Inflammatory macrophage (primary cell): ENCODE measurements at regions not wholly inside any gene's neighbourhood (a gene's known extent, or its start where the extent isn't known, plus 50 kb on each side); places are given as distances from the start of the nearest gene placed in this dataset.
"Not testable (repeated sequence)": the region's sequence is repeated elsewhere in the genome, so short reads cannot be mapped to it uniquely, and the experiment has no call there.

Experiments used
- DNase-seq, 2 donors: peaks; one replicate each; pipeline ENCODE4 v3.0.0-alpha.2; 2020 to 2022

- no peak for DNase-seq
Measured at GRCh38 chr5:105872569-105873270, 1798.0 kb downstream of the EFNA5 start.

GRCh38 chr5:105868038-105868780 lies 1802.5 kb downstream of the EFNA5 start:
- no peak for DNase-seq

- no peak for DNase-seq
Measured at GRCh38 chr5:105865834-105866233, 1804.9 kb downstream of the EFNA5 start.

GRCh38 chr5:105859350-105859749 lies 1811.4 kb downstream of the EFNA5 start:
- DNase-seq = not testable (repeated sequence)

- DNase-seq = no peak
Measured at GRCh38 chr5:105849701-105850100, 1821.0 kb downstream of the EFNA5 start.

- no peak for DNase-seq
Measured at GRCh38 chr5:105840800-105841199, 1829.9 kb downstream of the EFNA5 start.

DNA sequence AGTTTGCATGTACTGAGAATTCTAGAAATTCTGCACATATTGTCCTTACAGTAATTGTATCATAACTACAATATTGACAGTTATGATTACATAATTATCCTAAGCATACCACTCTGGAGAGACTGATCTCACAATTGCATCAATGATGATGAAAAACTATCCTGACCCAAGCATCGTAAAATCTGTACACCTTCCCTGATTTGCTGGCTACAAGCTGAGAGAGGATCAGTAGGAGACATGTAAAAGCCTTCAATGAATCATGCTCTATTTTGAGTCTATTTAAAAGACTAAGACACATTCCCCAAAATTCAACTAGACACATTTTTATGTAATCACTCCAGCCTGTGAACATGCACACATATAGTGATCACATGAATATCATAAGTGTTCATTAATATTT lies 1833.8 kb downstream of the EFNA5 start:
- DNase-seq = no peak

DNA sequence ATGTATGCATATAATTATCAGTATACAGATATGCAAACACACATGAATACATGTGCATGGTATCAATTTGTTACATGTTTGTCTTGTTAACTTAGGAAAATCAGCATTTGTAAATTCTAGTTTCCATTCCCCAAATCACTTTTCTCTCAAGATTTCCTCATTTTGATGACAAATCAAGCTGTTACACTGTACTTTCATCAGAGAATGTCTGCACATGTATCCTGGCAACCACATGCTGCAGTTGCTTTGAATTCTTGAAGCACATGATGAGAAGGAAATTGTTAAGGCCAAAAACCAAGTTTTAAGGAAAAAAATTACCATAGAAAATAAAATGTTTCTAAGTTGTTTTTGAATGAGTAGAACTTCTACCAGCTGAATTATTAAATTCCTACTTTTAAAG lies 1834.5 kb downstream of the EFNA5 start:
- DNase-seq = no peak

GRCh38 chr5:105828821-105829220 lies 1841.9 kb downstream of the EFNA5 start:
- DNase-seq = no peak

GRCh38 chr5:105821800-105822199 lies 1848.9 kb downstream of the EFNA5 start:
- no peak for DNase-seq

- DNase-seq = no peak
Measured at GRCh38 chr5:105817914-105818313, 1852.8 kb downstream of the EFNA5 start.

- no peak for DNase-seq
Measured at GRCh38 chr5:105817416-105817815, 1853.3 kb downstream of the EFNA5 start.

GRCh38 chr5:105816961-105817360 lies 1853.8 kb downstream of the EFNA5 start:
- no peak for DNase-seq

DNA sequence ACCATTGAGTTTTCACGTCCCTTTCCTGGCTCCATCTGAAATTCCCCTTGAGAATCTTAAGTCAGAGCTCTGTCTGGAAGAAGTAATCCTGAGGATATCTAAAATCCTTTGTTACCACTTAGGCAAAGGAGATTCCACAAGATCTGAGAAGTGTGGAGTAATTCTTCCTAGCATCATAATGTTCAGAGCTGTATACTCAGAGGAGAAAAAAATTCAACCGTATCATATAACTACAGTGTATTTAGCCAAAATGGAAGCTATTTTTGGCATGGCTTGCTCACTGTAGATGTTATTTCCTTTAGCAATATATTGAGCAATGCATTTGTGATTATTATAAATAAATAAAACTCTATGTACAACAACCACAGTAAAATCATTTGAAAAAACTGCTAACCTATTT lies 1858.4 kb downstream of the EFNA5 start:
- no peak for DNase-seq

- DNase-seq = no peak
Measured at GRCh38 chr5:105807951-105808350, 1862.8 kb downstream of the EFNA5 start.

DNA sequence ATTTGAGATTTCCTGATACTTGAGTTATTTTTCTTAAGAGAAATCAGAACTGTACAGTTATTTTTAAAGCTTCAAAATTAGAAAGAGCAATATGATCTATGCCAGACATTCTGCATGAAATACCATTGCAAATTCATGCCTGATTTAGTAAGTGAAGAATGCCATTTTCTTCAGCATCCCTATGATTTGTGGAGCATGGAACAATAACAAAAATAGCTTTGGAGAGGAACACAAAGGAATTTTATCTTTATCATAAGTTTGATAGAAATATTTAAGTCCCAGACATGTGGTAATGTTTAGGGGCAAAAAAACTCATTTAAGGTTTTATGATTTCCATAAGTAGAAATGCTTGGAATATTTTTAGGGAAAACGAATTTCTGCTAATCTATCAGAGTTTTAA lies 1863.4 kb downstream of the EFNA5 start:
- no peak for DNase-seq

GRCh38 chr5:105806596-105806995 lies 1864.1 kb downstream of the EFNA5 start:
- no peak for DNase-seq

GRCh38 chr5:105803431-105803830 lies 1867.3 kb downstream of the EFNA5 start:
- DNase-seq = no peak

DNA sequence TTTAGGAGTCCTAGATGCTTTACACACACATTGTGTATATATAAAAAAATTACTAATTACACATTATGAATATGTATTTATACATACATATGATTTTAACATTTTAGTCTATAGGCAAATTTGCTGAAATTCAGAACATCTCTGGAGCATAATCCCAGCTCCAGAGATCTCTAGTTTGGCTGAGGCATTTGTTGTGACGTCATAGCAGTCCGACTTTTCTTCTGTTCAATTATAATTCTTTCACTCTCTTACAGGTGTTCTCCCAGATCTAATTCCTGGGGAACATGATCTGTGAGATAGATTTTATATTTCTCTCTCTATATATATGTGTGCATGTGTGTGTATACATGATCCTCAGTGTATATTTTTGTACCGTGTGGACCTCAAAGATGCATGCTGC lies 1876.2 kb downstream of the EFNA5 start:
- DNase-seq = no peak

DNA sequence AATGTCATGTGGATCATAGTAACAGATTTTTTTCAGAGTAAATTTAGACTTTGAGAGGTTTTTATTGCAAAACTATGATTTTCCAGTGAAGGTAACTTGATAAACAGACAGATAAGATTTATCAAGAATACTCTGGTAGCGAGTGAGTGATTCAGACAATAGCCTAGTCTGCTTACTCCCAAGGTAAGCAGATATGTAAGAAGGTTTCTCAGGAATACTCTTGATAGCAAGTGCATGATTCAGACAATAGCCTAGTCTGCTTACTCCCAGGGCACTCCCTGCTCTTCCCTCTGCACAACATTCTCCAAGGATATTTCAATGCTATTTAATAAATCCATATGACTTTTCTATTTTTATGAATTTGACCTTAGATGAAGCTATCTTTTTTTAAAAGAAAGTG lies 1881.5 kb downstream of the EFNA5 start:
- no peak for DNase-seq

DNA sequence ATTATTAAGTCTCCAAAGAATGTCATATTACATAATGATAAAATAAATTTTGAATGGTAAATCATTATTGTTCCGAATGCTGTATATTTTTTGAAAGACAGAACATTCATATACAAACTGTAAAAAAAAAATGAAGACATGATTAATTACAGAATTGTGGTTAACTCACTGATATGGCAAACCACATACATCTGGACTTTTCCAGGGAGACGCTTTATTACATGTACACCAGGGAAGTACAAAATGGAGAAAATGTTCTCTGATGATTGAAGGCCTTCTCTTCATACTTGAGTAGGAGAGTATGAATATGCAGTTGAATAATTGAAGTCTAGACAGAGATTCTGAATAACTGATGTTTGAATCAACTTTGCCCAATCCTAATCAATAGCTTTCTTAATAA lies 1886.9 kb downstream of the EFNA5 start:
- no peak for DNase-seq

GRCh38 chr5:105782501-105782900 lies 1888.2 kb downstream of the EFNA5 start:
- DNase-seq = no peak

DNA sequence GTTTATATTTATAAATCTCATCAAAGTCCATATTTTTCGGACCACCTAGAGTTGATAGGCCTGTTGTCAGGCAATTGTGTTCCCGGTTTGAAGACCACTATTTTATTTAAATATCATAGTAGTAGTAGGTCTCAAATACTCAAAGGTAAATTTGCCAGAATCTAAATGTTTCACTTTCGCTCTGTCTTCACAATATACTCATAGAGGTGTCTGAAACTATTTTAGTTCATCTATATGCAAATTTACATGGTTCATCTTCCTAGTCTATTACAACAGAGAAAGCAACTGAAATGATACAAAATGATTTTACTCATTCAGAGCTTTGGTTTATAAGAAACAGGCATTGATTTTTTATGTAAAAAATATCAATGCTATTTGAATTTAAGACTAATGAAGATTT lies 1897.5 kb downstream of the EFNA5 start:
- DNase-seq = no peak

DNA sequence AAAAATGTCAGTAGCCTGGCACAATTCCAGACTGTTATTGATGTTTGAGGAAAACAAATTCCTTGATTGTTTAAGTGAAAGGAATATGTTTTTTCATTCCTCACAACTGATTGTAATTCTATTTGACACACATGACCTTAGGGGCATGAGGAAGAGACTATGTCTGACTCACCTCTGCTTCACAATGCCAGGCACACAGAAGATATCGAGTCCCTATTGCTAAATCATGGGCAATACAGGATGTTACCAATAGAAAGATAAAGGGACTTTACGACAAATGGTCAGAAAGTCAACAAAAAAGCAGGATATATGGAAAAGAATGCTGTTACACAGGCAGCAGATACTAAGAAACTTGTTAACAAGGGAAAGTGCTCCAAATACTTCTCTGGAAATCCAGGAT lies 1903.5 kb downstream of the EFNA5 start:
- DNase-seq = no peak

DNA sequence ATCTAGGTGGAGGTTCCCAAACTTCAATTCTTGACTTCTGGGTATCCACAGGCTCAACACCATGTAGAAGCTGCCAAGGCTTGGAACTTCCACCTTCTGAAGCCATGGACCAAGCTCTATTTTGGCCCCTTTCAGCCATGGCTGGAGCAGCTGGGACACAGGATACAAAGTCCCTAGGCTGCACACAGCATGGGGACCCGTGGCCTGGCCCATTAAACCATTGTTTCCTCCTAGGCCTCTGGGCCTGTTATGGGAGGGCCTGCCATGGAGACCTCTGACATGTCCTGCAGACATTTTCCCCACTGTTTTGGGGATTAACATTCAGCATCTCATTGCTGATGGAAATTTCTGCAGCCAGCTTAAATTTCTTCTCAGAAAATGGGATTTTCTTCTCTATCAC lies 1908.0 kb downstream of the EFNA5 start:
- DNase-seq = no peak
